Stimulated activated CD4-positive, alpha-beta T cell treated with anti-CD3 and anti-CD28 coated beads, Interleukin-4, amount 100 ng/mL, for 48 hours (primary cell): ENCODE measurements at regions not wholly inside any gene's neighbourhood (a gene's known extent, or its start where the extent isn't known, plus 50 kb on each side); places are given as distances from the start of the nearest gene placed in this dataset.

Experiments
- DNase-seq, 2 donors: peaks; one replicate each; pipeline ENCODE4 v3.0.0-alpha.2; 2020; ENCODE audit warnings: low read depth in 2 of 2

GRCh38 chr4:59238212-59238611, 1961.9 kb upstream of the ADGRL3 start:
- DNase-seq, result no peak

- DNase-seq, result no peak
Measured at GRCh38 chr4:59240011-59240410, 1960.1 kb upstream of the ADGRL3 start.

GRCh38 chr4:59243038-59243437, 1957.1 kb upstream of the ADGRL3 start:
- no peak for DNase-seq

- no peak for DNase-seq
Measured at GRCh38 chr4:59247032-59247431, 1953.1 kb upstream of the ADGRL3 start.

GRCh38 chr4:59248313-59248712, 1951.8 kb upstream of the ADGRL3 start:
- no peak for DNase-seq

DNA sequence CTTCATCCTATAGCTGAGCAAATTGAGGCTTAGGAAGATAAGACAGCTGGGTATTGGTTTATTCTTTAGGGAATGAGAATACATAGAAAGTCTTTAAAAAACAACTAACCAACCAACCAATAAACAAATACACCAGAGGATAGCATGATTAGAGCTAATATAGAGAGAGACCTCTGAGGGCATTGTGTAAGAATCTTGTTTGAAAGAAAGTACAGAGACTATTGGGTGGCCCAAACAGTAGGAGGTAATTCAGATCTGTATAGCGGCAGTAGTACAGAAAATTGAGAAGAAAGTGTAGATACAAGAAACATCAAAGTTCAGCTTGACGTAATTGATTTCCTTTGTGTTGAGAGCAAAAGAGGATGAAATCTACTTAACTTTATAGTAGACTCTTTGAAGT, 1951.0 kb upstream of the ADGRL3 start:
- no peak for DNase-seq

DNA sequence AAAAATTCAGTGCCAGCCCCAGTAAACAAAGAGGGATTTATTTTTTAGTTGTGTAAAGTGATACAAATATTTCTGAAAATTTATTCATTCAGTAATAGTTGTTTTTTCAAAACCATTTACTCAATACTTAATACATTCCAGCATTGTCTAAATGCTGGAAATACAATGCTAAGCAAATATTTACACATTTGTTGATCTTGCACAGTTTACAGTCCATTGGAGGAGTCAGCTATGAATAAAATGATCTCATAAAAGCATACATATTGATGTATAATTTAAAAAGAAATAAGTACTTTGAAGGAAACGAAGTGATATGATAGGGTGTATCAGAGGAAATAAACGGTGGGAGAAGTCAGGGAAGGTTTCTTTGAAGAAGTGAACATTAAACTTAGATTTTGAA, 1942.1 kb upstream of the ADGRL3 start:
- DNase-seq, result no peak

GRCh38 chr4:59307609-59308008, 1892.5 kb upstream of the ADGRL3 start:
- no peak for DNase-seq

DNA sequence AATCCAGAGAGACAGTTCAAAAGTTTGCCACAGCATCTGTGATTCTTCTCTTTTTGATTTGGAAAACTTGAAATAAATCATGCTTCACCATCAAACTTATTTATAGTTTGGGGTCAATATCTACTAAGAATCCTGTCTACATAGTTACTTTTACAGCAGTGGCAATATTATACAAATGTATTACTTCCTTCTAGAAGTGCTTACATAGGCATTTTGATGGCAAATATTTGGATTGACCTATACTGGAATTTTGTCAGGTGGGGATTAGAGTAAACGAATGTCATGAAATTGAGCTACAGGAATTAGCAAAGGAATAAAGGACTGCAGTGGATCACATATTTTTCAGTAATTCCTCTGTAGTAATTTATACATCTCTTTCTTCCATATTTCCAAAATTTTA, 1885.5 kb upstream of the ADGRL3 start:
- no peak for DNase-seq

DNA sequence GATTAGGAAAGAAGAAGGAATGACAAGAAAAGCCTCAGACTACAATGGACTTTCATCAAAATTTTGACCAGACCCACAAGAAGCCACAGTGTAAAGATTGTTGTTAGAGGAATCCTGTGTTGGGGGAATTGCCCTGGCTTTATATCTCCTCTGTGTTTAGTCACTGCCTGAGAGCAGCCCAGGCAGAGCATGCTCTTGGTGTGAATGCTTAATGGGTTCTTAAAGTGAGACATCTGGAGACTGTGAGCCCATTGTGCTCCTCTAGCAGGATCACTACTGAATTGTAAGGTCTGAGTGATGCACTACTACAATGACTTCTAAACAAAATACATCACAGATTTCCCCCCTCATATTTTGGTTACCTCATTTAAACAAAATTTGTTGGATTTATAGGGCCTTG, 1860.5 kb upstream of the ADGRL3 start:
- no peak for DNase-seq

- DNase-seq, result no peak
Measured at GRCh38 chr4:59341506-59341905, 1858.6 kb upstream of the ADGRL3 start.

GRCh38 chr4:59348949-59349348, 1851.2 kb upstream of the ADGRL3 start:
- no peak for DNase-seq

GRCh38 chr4:59369229-59369628, 1830.9 kb upstream of the ADGRL3 start:
- no peak for DNase-seq

- DNase-seq, result no peak
Measured at GRCh38 chr4:59374416-59374815, 1825.7 kb upstream of the ADGRL3 start.

DNA sequence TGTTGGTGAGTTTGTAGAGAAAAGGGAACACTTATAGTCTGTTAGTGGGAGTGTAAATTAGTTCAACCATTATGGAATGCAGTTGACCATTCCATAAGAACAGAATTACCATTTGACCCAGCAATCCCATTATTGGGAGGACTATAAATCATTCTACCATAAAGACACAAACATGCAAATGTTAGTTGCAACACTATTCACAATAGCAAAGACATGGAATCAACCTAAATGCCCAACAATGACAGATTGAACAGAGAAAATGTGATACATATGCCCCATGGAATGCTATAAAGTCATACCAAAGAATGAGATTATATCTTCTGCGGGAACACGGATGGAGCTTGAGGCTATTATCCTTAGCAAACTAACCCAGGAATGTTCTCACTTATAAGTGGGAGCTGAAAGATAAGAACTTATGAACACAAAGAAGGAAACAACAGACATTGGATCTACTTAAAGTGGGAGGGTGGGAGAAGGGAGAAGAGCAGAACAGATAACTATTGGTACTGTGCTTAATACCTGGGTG, 1819.2 kb upstream of the ADGRL3 start:
- DNase-seq, result no peak

DNA sequence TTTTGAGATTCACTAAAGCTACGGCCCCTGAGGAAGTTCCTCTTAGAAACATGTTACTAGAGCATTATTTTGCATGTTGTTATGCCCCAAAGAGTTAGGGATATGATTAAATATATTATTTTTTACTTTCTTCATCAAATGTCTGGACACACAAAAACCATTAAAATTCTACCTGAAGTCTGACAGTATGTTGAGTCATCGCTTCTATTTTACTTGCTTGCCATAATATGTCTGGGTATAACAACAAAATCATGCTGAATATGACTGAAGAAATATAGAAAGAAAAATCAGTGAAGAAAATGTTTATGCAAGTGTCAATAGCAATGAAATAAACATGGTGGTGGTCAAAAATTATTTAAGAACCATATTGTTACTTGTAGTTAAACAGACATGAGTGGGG, 1818.5 kb upstream of the ADGRL3 start:
- DNase-seq, result no peak

- DNase-seq, result no peak
Measured at GRCh38 chr4:59387759-59388758, 1812.1 kb upstream of the ADGRL3 start.

DNA sequence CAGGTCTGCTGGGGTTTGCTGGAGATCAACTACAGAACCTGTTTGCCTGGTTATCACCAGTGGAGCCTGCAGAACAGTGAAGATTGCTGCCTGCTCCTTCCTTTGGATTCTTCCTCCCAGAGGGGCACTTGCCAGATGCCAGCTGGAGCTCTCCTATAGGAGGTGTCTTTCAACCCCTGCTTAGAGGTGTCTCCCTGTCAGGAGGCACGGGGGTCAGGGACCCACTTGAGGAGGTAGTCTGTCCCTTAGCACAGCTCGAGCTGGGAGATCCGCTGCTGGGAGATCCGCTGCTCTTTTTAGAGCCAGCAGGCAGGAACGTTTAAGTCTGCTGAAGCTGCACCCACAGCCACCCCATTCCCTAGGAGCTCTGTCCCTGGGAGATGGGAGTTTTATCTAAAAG, 1806.3 kb upstream of the ADGRL3 start:
- no peak for DNase-seq

- no peak for DNase-seq
Measured at GRCh38 chr4:59400334-59400733, 1799.8 kb upstream of the ADGRL3 start.

GRCh38 chr4:59409647-59410046, 1790.5 kb upstream of the ADGRL3 start:
- no peak for DNase-seq

DNA sequence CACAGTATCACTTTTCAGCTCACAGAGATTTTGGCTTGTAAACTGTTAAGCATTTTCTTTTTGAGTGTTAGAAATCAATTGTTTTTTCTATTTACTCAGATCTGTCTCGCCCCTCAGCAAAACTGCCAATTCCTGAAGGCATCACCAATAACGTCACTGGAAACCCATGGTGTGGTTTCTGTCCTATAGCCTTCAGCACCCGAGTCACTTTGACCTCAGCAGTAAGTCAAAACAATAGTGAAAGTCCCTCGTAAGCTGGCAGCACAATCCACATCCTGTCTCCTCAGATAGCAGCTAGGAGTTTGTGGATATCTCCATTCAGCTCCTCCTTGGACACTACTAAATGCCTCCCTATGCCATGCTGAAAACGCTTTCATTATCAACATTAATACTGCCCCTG, 1787.4 kb upstream of the ADGRL3 start:
- no peak for DNase-seq

- DNase-seq, result no peak
Measured at GRCh38 chr4:59455751-59456150, 1744.4 kb upstream of the ADGRL3 start.

GRCh38 chr4:59457576-59457975, 1742.5 kb upstream of the ADGRL3 start:
- no peak for DNase-seq
